Urinary bladder (tissue), 3 donors: ENCODE measurements at regions not wholly inside any gene's neighbourhood (a gene's known extent, or its start where the extent isn't known, plus 50 kb on each side); places are given as distances from the start of the nearest gene placed in this dataset.

Source experiments
- DNase-seq: peaks from one replicate; pipeline ENCODE4 v3.0.0-alpha.2; 2015; ENCODE audit errors: extremely low spot score
- H3K27ac ChIP-seq: one replicate; pipeline ENCODE4 v1.5.1; 2013; ENCODE audit warnings: low read depth, mild to moderate bottlenecking, moderate library complexity
- H3K36me3 ChIP-seq: one replicate; pipeline ENCODE4 v1.6.1; 2013; ENCODE audit warnings: mild to moderate bottlenecking, moderate library complexity; ENCODE audit not compliant: insufficient read depth
- H3K4me1 ChIP-seq: one replicate; pipeline ENCODE4 v1.6.1; 2013; ENCODE audit warnings: mild to moderate bottlenecking, moderate library complexity; ENCODE audit not compliant: insufficient read depth
- H3K4me3 ChIP-seq: one replicate; pipeline ENCODE4 v1.5.1; 2013; ENCODE audit warnings: low read depth, low read length
- WGBS: extraction: QIAGEN DNeasy Blood & Tissue Kit; methylation state at CpG from one replicate; pipeline ENCODE4 v1.1.7; 2013; 5-methylcytosine and 5-hydroxymethylcytosine counted together
- donor health status: healthy with polysubstance abuse.
- donor health status: healthy.

- H3K27ac ChIP-seq, result no peak overlapping the region
- WGBS, result 92% methylated on average over 1 of the region's 1 CpG
- H3K4me3 ChIP-seq, result no peak overlapping the region
- H3K36me3 ChIP-seq, result no peaks in the 10 kb centered on the region
- no peaks in the 10 kb centered on the region for H3K4me1 ChIP-seq
- no peak for DNase-seq
These were observed 386.9 kb downstream of the PDCD6IP start for GRCh38 chr3:34185301-34185700.

DNA sequence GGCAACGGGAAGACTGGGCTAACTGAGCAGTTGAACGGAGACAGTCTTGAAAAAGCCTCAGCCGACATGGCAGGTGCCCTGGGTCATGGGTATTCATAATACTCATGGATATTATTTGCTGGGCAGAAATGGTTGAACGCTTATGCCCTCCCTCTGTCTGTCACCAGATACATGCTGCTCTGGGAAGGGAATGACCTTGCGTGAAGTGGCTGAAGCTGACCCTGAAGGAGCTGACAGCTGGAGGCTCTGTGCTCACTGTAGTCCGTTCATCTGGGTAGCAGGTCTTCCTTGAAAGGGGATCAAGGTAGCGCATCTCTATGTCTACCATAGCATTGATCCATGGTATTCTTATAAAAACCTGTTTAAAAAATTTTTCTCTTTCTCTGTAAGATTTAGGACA lies 390.7 kb downstream of the PDCD6IP start:
- Histone ChIP-seq H3K4me1 (no peaks in the 10 kb centered on the region), H3K27ac (no peak overlapping the region), H3K4me3 (no peak overlapping the region), H3K36me3 (no peaks in the 10 kb centered on the region)
- 93% methylated on average over 7 of the region's 7 CpGs for WGBS
- DNase-seq, result no peak

DNA sequence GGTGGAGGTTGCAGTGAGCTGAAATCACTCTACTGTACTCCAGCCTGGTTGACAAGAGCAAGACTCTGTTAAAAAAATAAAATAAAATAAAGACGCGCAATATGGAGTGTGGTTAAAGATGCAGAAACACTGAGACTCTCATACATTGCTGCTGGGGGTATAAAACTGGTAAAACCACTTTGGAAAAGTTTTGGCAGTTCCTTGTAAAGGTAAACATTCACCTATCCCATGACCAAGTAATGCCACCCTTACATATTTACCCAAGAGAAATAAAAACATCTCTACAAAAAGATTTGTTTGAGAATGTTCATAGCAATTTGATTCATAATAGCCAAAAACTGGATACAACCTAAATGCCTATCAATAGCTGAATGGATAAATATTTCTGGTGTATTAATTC lies 398.5 kb downstream of the PDCD6IP start:
- Histone ChIP-seq H3K4me3 (no peak overlapping the region), H3K36me3 (no peaks in the 10 kb centered on the region), H3K4me1 (no peaks in the 10 kb centered on the region), H3K27ac (no peak overlapping the region)
- 94% methylated on average over 2 of the region's 2 CpGs for WGBS
- DNase-seq, result no peak

DNA sequence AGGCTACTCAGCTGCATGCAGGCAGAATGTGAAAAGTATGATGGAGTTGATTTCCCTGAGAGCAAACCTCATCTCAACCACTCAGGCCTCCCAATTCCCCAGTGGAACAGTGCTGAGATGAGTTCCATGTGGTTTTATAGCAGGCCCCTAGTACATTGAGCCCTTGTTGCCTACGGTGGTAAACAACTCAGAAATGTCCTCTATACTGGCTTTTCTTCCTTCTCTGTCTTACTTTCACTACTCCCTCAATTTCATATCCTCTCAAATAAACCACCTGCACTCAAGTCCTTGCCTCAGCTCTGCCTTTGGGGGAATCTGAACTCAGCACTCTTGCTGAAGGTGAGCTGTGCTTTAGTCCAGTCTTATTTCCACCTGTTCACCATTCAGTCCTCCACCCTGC lies 399.9 kb downstream of the PDCD6IP start:
- WGBS, result 73% methylated on average over 1 of the region's 1 CpG
- no peak overlapping the region for H3K4me3 ChIP-seq

GRCh38 chr3:34200576-34200975 lies 402.1 kb downstream of the PDCD6IP start:
- no peak overlapping the region for H3K4me3 ChIP-seq
- no peak overlapping the region for H3K27ac ChIP-seq
- WGBS, result 59% methylated on average over 1 of the region's 1 CpG
- no peak for DNase-seq
- no peaks in the 10 kb centered on the region for H3K36me3 ChIP-seq
- H3K4me1 ChIP-seq, result no peaks in the 10 kb centered on the region

More for the DNA sequence above, 399.9 kb downstream of the PDCD6IP start:
- H3K27ac ChIP-seq, result no peak overlapping the region
- no peaks in the 10 kb centered on the region for H3K4me1 ChIP-seq
- H3K36me3 ChIP-seq, result no peaks in the 10 kb centered on the region
- DNase-seq, result no peak

DNA sequence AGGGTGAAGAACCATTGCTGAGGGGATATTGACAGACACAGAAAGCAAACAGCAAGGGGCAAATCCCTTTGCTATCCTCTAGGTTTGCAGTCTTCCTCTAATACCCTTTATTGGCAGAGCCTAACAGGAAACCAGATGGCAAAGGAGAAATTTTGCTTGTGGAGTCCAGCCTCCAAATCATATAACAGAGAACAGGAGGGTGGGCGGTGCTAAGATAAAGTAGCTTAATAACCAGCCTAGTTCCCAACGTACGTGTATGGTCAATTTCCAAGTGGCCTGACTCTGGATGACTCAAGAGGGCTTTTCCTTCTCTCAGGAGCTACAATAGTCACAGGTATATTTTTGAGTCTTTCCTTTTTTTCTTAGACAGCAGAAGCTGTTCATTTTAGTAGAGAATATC lies 404.5 kb downstream of the PDCD6IP start:
- no peak overlapping the region for H3K27ac ChIP-seq
- H3K4me3 ChIP-seq, result no peak overlapping the region
- no peaks in the 10 kb centered on the region for H3K4me1 ChIP-seq
- H3K36me3 ChIP-seq, result no peaks in the 10 kb centered on the region
- no peak for DNase-seq
- WGBS, result 42% methylated on average over 3 of the region's 3 CpGs

DNA sequence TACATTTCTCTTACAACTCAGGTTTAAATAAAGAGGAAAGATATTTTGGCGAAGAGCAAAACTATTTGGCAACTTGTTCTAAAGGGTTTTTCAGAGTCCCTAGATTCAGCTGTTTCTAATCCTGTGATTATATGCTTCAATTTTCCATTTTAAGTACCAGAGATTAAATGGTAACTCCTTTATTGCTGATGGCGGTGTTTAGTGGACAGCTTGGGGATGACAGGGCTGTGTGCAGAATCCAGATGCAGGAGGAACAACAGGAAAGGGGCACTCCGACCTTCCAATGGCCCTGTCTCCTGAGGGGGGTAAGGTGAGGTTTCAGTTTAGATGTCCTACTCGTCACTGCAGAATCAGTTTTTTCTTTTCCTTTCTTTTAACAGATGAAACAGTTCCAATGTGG lies 405.0 kb downstream of the PDCD6IP start:
- H3K4me3 ChIP-seq, result no peak overlapping the region
- 37% methylated on average over 4 of the region's 4 CpGs for WGBS
- no peak overlapping the region for H3K27ac ChIP-seq
- H3K36me3 ChIP-seq, result no peaks in the 10 kb centered on the region
- no peaks in the 10 kb centered on the region for H3K4me1 ChIP-seq
- no peak for DNase-seq

DNA sequence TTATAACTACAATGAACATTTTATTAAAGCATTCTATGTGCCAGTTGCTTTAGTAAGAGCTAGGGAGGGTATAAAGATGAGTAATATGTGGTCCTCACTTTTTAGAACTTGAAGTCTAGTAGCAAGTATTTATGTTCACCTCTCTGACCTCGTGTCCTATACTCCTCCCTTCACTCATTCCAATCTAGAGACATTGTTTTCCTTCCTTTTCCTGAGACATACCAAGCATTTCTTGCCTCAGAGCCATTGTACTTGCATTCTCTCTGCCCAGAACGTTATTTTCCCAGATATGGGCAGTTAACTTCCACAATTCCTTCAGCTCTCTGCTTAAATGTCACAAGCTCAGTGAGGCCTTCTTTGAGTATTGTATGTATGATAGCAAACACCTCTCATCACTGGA lies 408.6 kb downstream of the PDCD6IP start:
- Histone ChIP-seq H3K4me3 (no peak overlapping the region), H3K27ac (no peak overlapping the region), H3K4me1 (no peaks in the 10 kb centered on the region), H3K36me3 (no peaks in the 10 kb centered on the region)
- WGBS, result 17% methylated on average over 2 of the region's 2 CpGs
- DNase-seq, result no peak

- no peak overlapping the region for H3K27ac ChIP-seq
- no peaks in the 10 kb centered on the region for H3K4me1 ChIP-seq
- H3K36me3 ChIP-seq, result no peaks in the 10 kb centered on the region
- H3K4me3 ChIP-seq, result no peak overlapping the region
- no peak for DNase-seq
- 42% methylated on average over 1 of the region's 1 CpG for WGBS
These were observed 409.4 kb downstream of the PDCD6IP start for GRCh38 chr3:34207806-34208205.

DNA sequence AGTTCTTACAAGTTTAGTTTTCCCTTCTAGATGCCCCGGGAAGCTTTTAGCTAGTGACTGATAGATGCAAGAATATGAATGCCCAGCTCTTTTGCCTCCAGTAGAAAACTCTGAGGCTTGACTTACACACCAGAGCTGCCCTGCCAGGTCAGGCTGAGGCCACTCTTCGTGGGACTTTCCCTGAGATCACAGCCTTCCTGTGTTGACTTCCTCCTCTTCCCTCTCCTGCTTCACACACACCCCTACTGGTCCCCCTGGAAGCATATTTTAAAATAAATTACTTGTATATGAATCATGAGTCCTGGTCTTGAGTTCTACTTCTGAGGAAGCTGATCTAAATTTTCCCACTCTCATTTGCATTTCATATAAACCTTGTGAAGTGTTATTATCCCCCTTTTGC lies 413.7 kb downstream of the PDCD6IP start:
- WGBS, result 47% methylated on average over 2 of the region's 2 CpGs
- no peak for DNase-seq
- no peak overlapping the region for H3K4me3 ChIP-seq
- no peaks in the 10 kb centered on the region for H3K36me3 ChIP-seq
- no peaks in the 10 kb centered on the region for H3K4me1 ChIP-seq
- no peak overlapping the region for H3K27ac ChIP-seq

DNA sequence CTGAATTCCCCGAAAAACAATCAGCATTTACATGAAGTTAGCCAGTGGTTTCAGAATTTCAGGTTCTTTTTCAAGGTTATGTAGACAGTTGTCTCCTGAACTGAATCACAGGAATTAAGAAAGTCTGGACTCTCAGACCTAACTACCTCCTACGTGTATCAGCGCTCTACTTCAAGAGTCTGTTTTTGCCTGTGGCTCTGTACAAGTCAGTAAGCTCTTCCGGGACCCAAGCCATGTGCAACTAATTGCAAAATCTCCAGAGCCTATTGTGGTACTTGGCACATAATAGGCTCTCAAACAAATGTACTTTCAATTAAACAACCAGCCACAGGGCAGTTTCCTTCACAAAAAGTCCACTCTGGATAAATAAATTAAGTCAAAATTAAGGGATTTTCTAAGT lies 414.2 kb downstream of the PDCD6IP start:
- H3K27ac ChIP-seq, result no peak overlapping the region
- DNase-seq, result no peak
- H3K4me3 ChIP-seq, result no peak overlapping the region
- no peaks in the 10 kb centered on the region for H3K4me1 ChIP-seq
- 47% methylated on average over 4 of the region's 4 CpGs for WGBS
- no peaks in the 10 kb centered on the region for H3K36me3 ChIP-seq

DNA sequence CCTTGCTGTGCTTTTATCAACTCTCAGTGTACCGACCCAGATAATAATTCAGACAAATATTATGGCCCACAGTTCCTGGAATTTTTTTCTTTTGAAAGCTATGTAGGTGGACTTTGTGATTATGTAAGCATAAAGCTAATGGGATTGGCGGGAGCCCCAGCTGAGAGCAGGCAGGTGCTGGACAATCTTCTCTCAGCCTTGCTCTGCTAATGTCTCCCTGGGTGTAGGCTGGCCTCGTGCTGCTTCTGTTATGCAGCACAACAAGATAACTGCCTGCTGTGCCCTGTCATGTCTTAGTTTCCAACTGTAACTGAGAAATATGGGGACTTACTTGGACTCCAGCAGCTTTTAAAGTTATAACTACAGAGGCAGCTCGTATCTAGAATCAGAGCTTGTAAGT lies 415.0 kb downstream of the PDCD6IP start:
- no peaks in the 10 kb centered on the region for H3K36me3 ChIP-seq
- H3K4me1 ChIP-seq, result no peaks in the 10 kb centered on the region
- WGBS, result 51% methylated on average over 4 of the region's 4 CpGs
- no peak overlapping the region for H3K27ac ChIP-seq
- no peak overlapping the region for H3K4me3 ChIP-seq
- DNase-seq, result no peak

GRCh38 chr3:34216711-34217335 lies 418.4 kb downstream of the PDCD6IP start:
- 71% methylated on average over 9 of the region's 9 CpGs for WGBS
- Histone ChIP-seq H3K4me3 (no peak overlapping the region), H3K4me1 (no peaks in the 10 kb centered on the region), H3K27ac (no peak overlapping the region), H3K36me3 (no peaks in the 10 kb centered on the region)
- no peak for DNase-seq

DNA sequence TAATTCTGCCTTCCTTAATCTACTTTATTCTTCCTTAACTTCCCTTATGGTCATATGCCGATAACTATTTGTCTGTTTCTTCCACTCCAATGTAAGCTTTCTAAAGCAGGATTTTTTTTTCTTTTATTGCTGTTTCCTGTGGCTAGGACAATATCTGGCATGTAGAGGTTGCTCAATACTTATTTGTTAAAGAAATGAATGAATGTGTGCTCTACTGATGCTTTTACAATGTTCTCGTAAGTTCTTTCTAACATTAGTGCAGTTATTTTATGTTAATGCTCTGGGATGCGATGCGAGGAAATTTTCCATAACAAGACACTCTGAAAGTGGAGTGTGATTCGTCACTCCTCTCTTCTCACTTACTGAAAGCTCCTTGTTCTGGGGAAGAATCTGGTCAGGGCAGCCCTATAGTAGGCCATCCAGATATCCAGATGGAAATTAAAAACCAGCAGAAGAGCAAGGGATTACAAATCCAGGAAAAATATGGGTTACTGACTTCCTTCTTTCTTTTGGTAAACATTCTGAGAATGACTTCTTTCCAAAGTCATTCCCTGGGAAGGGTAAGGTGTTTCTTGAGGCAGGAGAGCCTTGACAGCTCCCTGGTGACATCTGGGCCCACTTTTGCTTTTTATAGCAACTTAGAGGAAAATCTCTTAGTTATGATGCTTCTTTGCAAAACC lies 420.4 kb downstream of the PDCD6IP start:
- DNase-seq, result no peak
- Histone ChIP-seq H3K4me3 (no peak overlapping the region), H3K27ac (no peak overlapping the region), H3K36me3 (no peaks in the 10 kb centered on the region), H3K4me1 (no peaks in the 10 kb centered on the region)
- 84% methylated on average over 5 of the region's 5 CpGs for WGBS
